ENCODE measurements at regions not wholly inside any gene's neighbourhood (a gene's known extent, or its start where the extent isn't known, plus 50 kb on each side); places are given as distances from the start of the nearest gene placed in this dataset.

DNA sequence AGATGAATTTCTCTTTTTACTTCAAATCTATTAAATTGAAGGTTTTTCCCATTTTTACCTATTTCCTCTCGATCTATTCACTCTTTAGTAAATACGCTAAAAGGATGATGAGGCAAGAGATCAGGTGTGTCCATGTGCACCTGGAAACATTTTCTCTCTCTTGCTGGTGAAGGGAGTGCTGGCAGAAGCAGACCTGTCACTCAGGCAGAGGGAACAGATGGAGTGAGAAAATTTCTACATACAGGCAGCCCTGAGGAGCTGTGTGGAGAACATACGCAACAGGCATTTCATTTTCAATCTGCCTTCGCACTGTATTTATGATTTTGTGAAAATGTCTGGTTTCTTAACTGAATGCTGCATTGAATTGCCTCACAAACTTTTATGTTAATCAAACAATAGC is 249.5 kb downstream of the GPM6A start:
- TF ChIP-seq, protein P1, sequence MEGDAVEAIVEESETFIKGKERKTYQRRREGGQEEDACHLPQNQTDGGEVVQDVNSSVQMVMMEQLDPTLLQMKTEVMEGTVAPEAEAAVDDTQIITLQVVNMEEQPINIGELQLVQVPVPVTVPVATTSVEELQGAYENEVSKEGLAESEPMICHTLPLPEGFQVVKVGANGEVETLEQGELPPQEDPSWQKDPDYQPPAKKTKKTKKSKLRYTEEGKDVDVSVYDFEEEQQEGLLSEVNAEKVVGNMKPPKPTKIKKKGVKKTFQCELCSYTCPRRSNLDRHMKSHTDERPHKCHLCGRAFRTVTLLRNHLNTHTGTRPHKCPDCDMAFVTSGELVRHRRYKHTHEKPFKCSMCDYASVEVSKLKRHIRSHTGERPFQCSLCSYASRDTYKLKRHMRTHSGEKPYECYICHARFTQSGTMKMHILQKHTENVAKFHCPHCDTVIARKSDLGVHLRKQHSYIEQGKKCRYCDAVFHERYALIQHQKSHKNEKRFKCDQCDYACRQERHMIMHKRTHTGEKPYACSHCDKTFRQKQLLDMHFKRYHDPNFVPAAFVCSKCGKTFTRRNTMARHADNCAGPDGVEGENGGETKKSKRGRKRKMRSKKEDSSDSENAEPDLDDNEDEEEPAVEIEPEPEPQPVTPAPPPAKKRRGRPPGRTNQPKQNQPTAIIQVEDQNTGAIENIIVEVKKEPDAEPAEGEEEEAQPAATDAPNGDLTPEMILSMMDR (IDR thresholded peaks at IDR 0.05), result no peak
- H3K27me3 ChIP-seq (ENCODE audit: control insufficient read depth, insufficient read depth, low read length), result no peaks in the 10 kb centered on the region
- H3K4me3 ChIP-seq (ENCODE audit: low read depth, low read length), result no peak overlapping the region
- H3K4me2 ChIP-seq (ENCODE audit: low read length), result no peak overlapping the region
- H3K9me3 ChIP-seq (ENCODE audit: control insufficient read depth, low read length), result no peaks in the 10 kb centered on the region
- H3K36me3 ChIP-seq (ENCODE audit: control insufficient read depth, insufficient read depth, low read length), result no peaks in the 10 kb centered on the region
- H3K79me2 ChIP-seq, result no peaks in the 10 kb centered on the region
- no peak overlapping the region for H2AFZ ChIP-seq
- H3K27ac ChIP-seq, result no peak overlapping the region
- H3K4me1 ChIP-seq, result no peaks in the 10 kb centered on the region
- H3K9ac ChIP-seq, result no peak overlapping the region
